ENCODE measurements at regions not wholly inside any gene's neighbourhood (a gene's known extent, or its start where the extent isn't known, plus 50 kb on each side); places are given as distances from the start of the nearest gene placed in this dataset.

GRCh38 chr12:62995097-62995496 lies 60.1 kb upstream of the PPM1H start:
- DNase-seq (ENCODE audit: low read depth in 2 of 2): no peak

- no peak for DNase-seq (ENCODE audit: low read depth in 2 of 2)
Observed at GRCh38 chr12:62986844-62987243, 51.9 kb upstream of the PPM1H start.
